Parathyroid adenoma (tissue), 2 donors: ENCODE measurements at regions not wholly inside any gene's neighbourhood (a gene's known extent, or its start where the extent isn't known, plus 50 kb on each side); places are given as distances from the start of the nearest gene placed in this dataset.

ENCODE experiments used
- H2AFZ ChIP-seq: fragments of 300-600 bp; sonication (generic); one replicate; pipeline ENCODE4 v1.7.0; 2017; ENCODE audit warnings: antibody characterized with exemption, mild to moderate bottlenecking
- H3K27ac ChIP-seq: fragments of 300-600 bp; sonication (generic); one replicate; pipeline ENCODE4 v1.7.0; 2017
- H3K27me3 ChIP-seq: fragments of 300-600 bp; sonication (generic); one replicate; pipeline ENCODE4 v1.7.0; 2017; ENCODE audit warnings: low read length; ENCODE audit not compliant: control insufficient read depth, insufficient read depth
- H3K36me3 ChIP-seq: fragments of 300-600 bp; sonication (generic); one replicate; pipeline ENCODE4 v1.7.0; 2017; ENCODE audit warnings: low read length; ENCODE audit not compliant: control insufficient read depth, insufficient read depth
- H3K4me1 ChIP-seq: fragments of 300-600 bp; sonication (generic); one replicate; pipeline ENCODE4 v1.7.0; 2017; ENCODE audit warnings: control low read depth
- H3K4me2 ChIP-seq: fragments of 300-600 bp; sonication (generic); one replicate; pipeline ENCODE4 v1.7.0; 2017; ENCODE audit warnings: low read length
- H3K4me3 ChIP-seq: fragments of 300-600 bp; sonication (generic); one replicate; pipeline ENCODE4 v1.7.0; 2017; ENCODE audit warnings: low read depth, low read length
- H3K79me2 ChIP-seq: fragments of 300-600 bp; sonication (generic); one replicate; pipeline ENCODE4 v1.7.0; 2017; ENCODE audit warnings: control low read depth
- H3K9ac ChIP-seq: fragments of 300-600 bp; sonication (generic); one replicate; pipeline ENCODE4 v1.7.0; 2017; ENCODE audit warnings: mild to moderate bottlenecking
- H3K9me3 ChIP-seq: fragments of 300-600 bp; sonication (generic); one replicate; pipeline ENCODE4 v1.7.0; 2017; ENCODE audit warnings: low read length; ENCODE audit not compliant: control insufficient read depth
- CTCF ChIP-seq: fragments of 300-600 bp; sonication (generic); IDR thresholded peaks from one replicate; pipeline ENCODE4 v1.7.0; 2017; ENCODE audit warnings: antibody characterized with exemption, mild to moderate bottlenecking
- donor health status: primary hyperparathyroidism.

GRCh38 chr2:122451697-122452096 is 696.2 kb downstream of the TSN start:
- no peak for TF ChIP-seq CTCF
- no peaks in the 10 kb centered on the region for H3K79me2 ChIP-seq
- H2AFZ ChIP-seq: no peak overlapping the region
- H3K27ac ChIP-seq: no peak overlapping the region
- H3K27me3 ChIP-seq: no peaks in the 10 kb centered on the region
- no peaks in the 10 kb centered on the region for H3K36me3 ChIP-seq
- H3K4me1 ChIP-seq: no peaks in the 10 kb centered on the region
- H3K4me2 ChIP-seq: no peak overlapping the region
- H3K9ac ChIP-seq: no peak overlapping the region
- no peaks in the 10 kb centered on the region for H3K9me3 ChIP-seq
- H3K4me3 ChIP-seq: no peak overlapping the region

- Histone ChIP-seq H2AFZ (peak overlapping the region; percentile 56), H3K4me1 (peaks cover 7% of the 10 kb centered on the region), H3K4me3 (no peak overlapping the region), H3K9ac (no peak overlapping the region), H3K9me3 (no peaks in the 10 kb centered on the region), H3K4me2 (no peak overlapping the region), H3K27me3 (no peaks in the 10 kb centered on the region), H3K27ac (no peak overlapping the region), H3K36me3 (no peaks in the 10 kb centered on the region), H3K79me2 (no peaks in the 10 kb centered on the region)
- no peak for TF ChIP-seq CTCF
These were observed 713.7 kb downstream of the TSN start for GRCh38 chr2:122469147-122469546.

- no peak overlapping the region for H3K4me3 ChIP-seq
- no peaks in the 10 kb centered on the region for H3K79me2 ChIP-seq
- peak overlapping the region; percentile 19 for H2AFZ ChIP-seq
- peaks cover 7% of the 10 kb centered on the region for H3K4me1 ChIP-seq
- H3K4me2 ChIP-seq: no peak overlapping the region
- no peaks in the 10 kb centered on the region for H3K27me3 ChIP-seq
- H3K36me3 ChIP-seq: no peaks in the 10 kb centered on the region
- no peak overlapping the region for H3K27ac ChIP-seq
- H3K9me3 ChIP-seq: no peaks in the 10 kb centered on the region
- no peak for TF ChIP-seq CTCF
- H3K9ac ChIP-seq: no peak overlapping the region
These were observed 716.3 kb downstream of the TSN start for GRCh38 chr2:122471753-122472152.

GRCh38 chr2:122478117-122478516 is 722.7 kb downstream of the TSN start:
- H3K36me3 ChIP-seq: no peaks in the 10 kb centered on the region
- peaks cover 6% of the 10 kb centered on the region for H3K4me1 ChIP-seq
- no peak overlapping the region for H3K4me3 ChIP-seq
- no peak for TF ChIP-seq CTCF
- no peak overlapping the region for H3K9ac ChIP-seq
- H2AFZ ChIP-seq: no peak overlapping the region
- no peak overlapping the region for H3K4me2 ChIP-seq
- no peaks in the 10 kb centered on the region for H3K27me3 ChIP-seq
- no peak overlapping the region for H3K27ac ChIP-seq
- H3K9me3 ChIP-seq: no peaks in the 10 kb centered on the region
- no peaks in the 10 kb centered on the region for H3K79me2 ChIP-seq

- Histone ChIP-seq H3K27ac (no peak overlapping the region), H2AFZ (no peak overlapping the region), H3K4me3 (no peak overlapping the region), H3K4me2 (no peak overlapping the region), H3K27me3 (no peaks in the 10 kb centered on the region), H3K9me3 (no peaks in the 10 kb centered on the region), H3K79me2 (no peaks in the 10 kb centered on the region), H3K4me1 (peaks cover 6% of the 10 kb centered on the region), H3K9ac (no peak overlapping the region), H3K36me3 (no peaks in the 10 kb centered on the region)
- no peak for TF ChIP-seq CTCF
These were observed 723.3 kb downstream of the TSN start for GRCh38 chr2:122478771-122479170.
